HCT116 (cell line): ENCODE measurements at regions not wholly inside any gene's neighbourhood (a gene's known extent, or its start where the extent isn't known, plus 50 kb on each side); places are given as distances from the start of the nearest gene placed in this dataset.

Experiments used
- ATAC-seq: fragments of 200-7000 bp; cut with Tn5 transposase; 2 replicates; pipeline ENCODE4 v1.9.1; 2020; ENCODE audit warnings: mild to moderate bottlenecking, moderate library complexity
- BruUV-seq: library from RNA; stranded (reverse); fragments of 400-500 nt; replicated peaks from 2 replicates; lab custom pipeline; 2021; lab: Mats Ljungman, UMichigan
- CTCF ChIA-PET: fragments of 300-600 bp; sonication (Branson Sonifier 250); formaldehyde crosslinking; loops from one replicate; lab custom pipeline; 2021; ENCODE audit warnings: antibody characterized with exemption; lab: Charles Lee
- POLR2A ChIA-PET: fragments of 300-600, 350-600 bp; sonication (Branson Sonifier 250); formaldehyde crosslinking; loops from one replicate; lab custom pipeline; 2021; ENCODE audit warnings: antibody characterized with exemption; lab: Charles Lee
- RAD21 ChIA-PET, 2 experiments: fragments of 300-600 bp; sonication (Branson Sonifier 250); formaldehyde crosslinking; loops; one replicate each; lab custom pipeline; 2023; ENCODE audit warnings: low total read pairs in 2 of 2; ENCODE audit not compliant: uncharacterized antibody in 2 of 2, unreplicated experiment in 2 of 2, low non-redundant PET in 1 of 2; lab: Charles Lee
- DNase-seq: peaks from one replicate; pipeline ENCODE4 v3.0.0-alpha.2; 2010; ENCODE audit warnings: low read depth, low spot score
- H2AFZ ChIP-seq: fragments of 200-600 bp; shearing (Covaris generic), sonication (generic); 2 replicates; pipeline ENCODE4 v1.6.1; 2017; ENCODE audit warnings: low read depth, mixed run types, mixed read lengths, antibody characterized with exemption, low read length; ENCODE audit not compliant: poor library complexity, severe bottlenecking
- H3K27ac ChIP-seq: 2 replicates; pipeline ENCODE4 v1.5.1; 2012; ENCODE audit warnings: low read depth, low read length
- H3K27me3 ChIP-seq: fragments of 200-600 bp; sonication (generic); 2 replicates; pipeline ENCODE4 v1.6.1; 2016; ENCODE audit warnings: mixed run types, low read length, mixed read lengths; ENCODE audit not compliant: insufficient read depth
- H3K36me3 ChIP-seq, 2 experiments: fragments of 200-500 bp in 1 of 2; fragments of 200-600 bp in 1 of 2; sonication (Bioruptor generic) in 1 of 2; sonication (generic) in 1 of 2; 2 replicates each; pipeline versions ENCODE4 v1.5.1 to v1.6.1; 2014 to 2016; ENCODE audit warnings: low read length in 2 of 2, inconsistent platforms in 1 of 2, mixed read lengths in 1 of 2, mixed run types in 1 of 2; ENCODE audit not compliant: insufficient read depth in 2 of 2, control insufficient read depth in 1 of 2
- H3K4me1 ChIP-seq, 2 experiments: fragments of 200-600 bp in 1 of 2; sonication (generic) in 1 of 2; 2 replicates each; pipeline versions ENCODE4 v1.5.1 to v1.6.1; 2012 to 2017; ENCODE audit warnings: low read length in 2 of 2, inconsistent platforms in 1 of 2, mild to moderate bottlenecking in 1 of 2, mixed read lengths in 1 of 2, mixed run types in 1 of 2, moderate library complexity in 1 of 2; ENCODE audit not compliant: insufficient read depth in 2 of 2, control insufficient read depth in 1 of 2
- H3K4me2 ChIP-seq: fragments of 200-600 bp; sonication (generic); 2 replicates; pipeline ENCODE4 v1.6.1; 2017; ENCODE audit warnings: mixed run types, low read length, mixed read lengths
- H3K4me3 ChIP-seq, 2 experiments: fragments of 200-600 bp in 1 of 2; sonication (generic) in 1 of 2; replicated peaks in 1 of 2; 2 replicates each; pipeline ENCODE4 v1.5.1; 2011 to 2016; ENCODE audit warnings: low read length in 2 of 2, control low read depth in 1 of 2, low read depth in 1 of 2, mild to moderate bottlenecking in 1 of 2, mixed read lengths in 1 of 2, mixed run types in 1 of 2
- H3K79me2 ChIP-seq: fragments of 200-600 bp; sonication (generic); 2 replicates; pipeline ENCODE4 v1.6.1; 2017; ENCODE audit warnings: mild to moderate bottlenecking, mixed run types, low read length, moderate library complexity, mixed read lengths; ENCODE audit not compliant: insufficient read depth
- H3K9ac ChIP-seq: fragments of 200-600 bp; sonication (generic); 2 replicates; pipeline ENCODE4 v1.6.1; 2016; ENCODE audit warnings: low read length, mixed read lengths
- H3K9me2 ChIP-seq: fragments of 200-600 bp; sonication (generic), shearing (Covaris generic); 2 replicates; pipeline ENCODE4 v1.6.1; 2017; ENCODE audit warnings: mixed run types, mild to moderate bottlenecking, moderate library complexity; ENCODE audit not compliant: insufficient read depth
- H3K9me3 ChIP-seq, 2 experiments: fragments of 200-500 bp in 1 of 2; fragments of 200-600 bp in 1 of 2; sonication (Bioruptor generic) in 1 of 2; sonication (generic) in 1 of 2; 2 replicates each; pipeline ENCODE4 v1.6.1; 2014 to 2017; ENCODE audit warnings: low read length in 2 of 2, mixed read lengths in 2 of 2, inconsistent platforms in 1 of 2, low read depth in 1 of 2, mild to moderate bottlenecking in 1 of 2, mixed run types in 1 of 2, moderate library complexity in 1 of 2; ENCODE audit not compliant: control insufficient read depth in 1 of 2, insufficient read depth in 1 of 2
- H4K20me1 ChIP-seq: fragments of 200-600 bp; sonication (generic), shearing (Covaris generic); 2 replicates; pipeline ENCODE4 v1.6.1; 2017; ENCODE audit warnings: mixed run types, mild to moderate bottlenecking, moderate library complexity; ENCODE audit not compliant: insufficient read depth
- ATF3 ChIP-seq: IDR thresholded peaks from 2 replicates; pipeline ENCODE4 v1.6.1; 2012
- ELF1 ChIP-seq: IDR thresholded peaks from 2 replicates; pipeline ENCODE4 v1.6.1; 2012; ENCODE audit warnings: low read depth, borderline replicate concordance
- JUND ChIP-seq: IDR thresholded peaks from 2 replicates; pipeline ENCODE4 v1.6.1; 2012
- POLR2A ChIP-seq: IDR thresholded peaks from 2 replicates; pipeline ENCODE4 v1.7.0; 2011; ENCODE audit warnings: borderline replicate concordance; ENCODE audit not compliant: insufficient read depth, insufficient read length; ENCODE audit errors: extremely low read depth
- POLR2AphosphoS5 ChIP-seq: IDR thresholded peaks from 2 replicates; pipeline ENCODE4 v1.6.1; 2011; ENCODE audit warnings: mild to moderate bottlenecking, low read depth, low read length, moderate library complexity
- SRF ChIP-seq: IDR thresholded peaks from 2 replicates; pipeline ENCODE4 v1.6.1; 2012; ENCODE audit warnings: low read depth
- TCF7L2 ChIP-seq: IDR thresholded peaks from 2 replicates; pipeline ENCODE4 v1.7.0; 2011; ENCODE audit warnings: borderline replicate concordance, inconsistent platforms; ENCODE audit not compliant: insufficient read depth, insufficient read length; ENCODE audit errors: extremely low read depth
- intact Hi-C: fragments of 100-400 bp; cut with micrococcal nuclease; formaldehyde crosslinking; loops from 2 replicates; pipeline ENCODE4 v1.10.0; 2022
- TF ChIP-seq, protein P1 (sequence below): IDR thresholded peaks from 2 replicates; pipeline ENCODE4 v1.6.1; 2012; ENCODE audit warnings: low read depth

DNA sequence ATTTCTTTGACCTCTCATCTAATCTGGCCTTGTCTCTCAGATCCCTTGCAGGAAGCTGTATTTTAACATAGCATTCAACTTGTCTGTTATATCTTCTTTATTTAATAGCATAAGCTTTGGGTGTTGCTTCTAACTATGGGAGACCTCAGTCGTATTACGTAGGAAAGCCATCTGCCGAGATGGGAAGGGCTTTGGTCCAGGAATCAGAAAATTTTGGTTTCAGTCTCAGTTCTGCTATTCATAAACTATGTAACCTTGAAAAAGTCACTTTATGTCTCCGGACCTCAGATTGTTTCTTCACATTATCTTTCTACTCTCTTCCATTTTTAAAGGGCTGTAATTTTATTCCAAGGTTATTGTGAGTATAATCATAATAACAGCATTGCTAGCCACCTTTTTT is 297.7 kb downstream of the SATB2 start:
- ATAC-seq (no peak), DNase-seq (no peak)
- H3K27me3 ChIP-seq = no peaks in the 10 kb centered on the region
- intact Hi-C loops = no loop called here
- H2AFZ ChIP-seq = no peak overlapping the region
- H3K4me2 ChIP-seq = no peak overlapping the region
- ChIA-PET RAD21 (no interaction called here), CTCF (no interaction called here), POLR2A (no interaction called here)
- H4K20me1 ChIP-seq = no peaks in the 10 kb centered on the region
- peaks cover 0 to 5% of the 10 kb centered on the region in 2 experiments; a peak in 2 of 4 replicates for H3K4me1 ChIP-seq
- no peak overlapping the region for H3K9ac ChIP-seq
- H3K9me2 ChIP-seq = no peaks in the 10 kb centered on the region
- H3K27ac ChIP-seq = no peak overlapping the region
- H3K79me2 ChIP-seq = no peaks in the 10 kb centered on the region
- H3K9me3 ChIP-seq = no peaks in the 10 kb centered on the region
- no TSS peak for BruUV-seq
- no peak overlapping the region for H3K4me3 ChIP-seq
- H3K36me3 ChIP-seq = no peaks in the 10 kb centered on the region
- TF ChIP-seq SRF = no peak
- TF ChIP-seq ATF3 = no peak
- TF ChIP-seq ELF1 = no peak
- TF ChIP-seq JUND = no peak
- no peak for TF ChIP-seq POLR2AphosphoS5
- TF ChIP-seq, protein P1, sequence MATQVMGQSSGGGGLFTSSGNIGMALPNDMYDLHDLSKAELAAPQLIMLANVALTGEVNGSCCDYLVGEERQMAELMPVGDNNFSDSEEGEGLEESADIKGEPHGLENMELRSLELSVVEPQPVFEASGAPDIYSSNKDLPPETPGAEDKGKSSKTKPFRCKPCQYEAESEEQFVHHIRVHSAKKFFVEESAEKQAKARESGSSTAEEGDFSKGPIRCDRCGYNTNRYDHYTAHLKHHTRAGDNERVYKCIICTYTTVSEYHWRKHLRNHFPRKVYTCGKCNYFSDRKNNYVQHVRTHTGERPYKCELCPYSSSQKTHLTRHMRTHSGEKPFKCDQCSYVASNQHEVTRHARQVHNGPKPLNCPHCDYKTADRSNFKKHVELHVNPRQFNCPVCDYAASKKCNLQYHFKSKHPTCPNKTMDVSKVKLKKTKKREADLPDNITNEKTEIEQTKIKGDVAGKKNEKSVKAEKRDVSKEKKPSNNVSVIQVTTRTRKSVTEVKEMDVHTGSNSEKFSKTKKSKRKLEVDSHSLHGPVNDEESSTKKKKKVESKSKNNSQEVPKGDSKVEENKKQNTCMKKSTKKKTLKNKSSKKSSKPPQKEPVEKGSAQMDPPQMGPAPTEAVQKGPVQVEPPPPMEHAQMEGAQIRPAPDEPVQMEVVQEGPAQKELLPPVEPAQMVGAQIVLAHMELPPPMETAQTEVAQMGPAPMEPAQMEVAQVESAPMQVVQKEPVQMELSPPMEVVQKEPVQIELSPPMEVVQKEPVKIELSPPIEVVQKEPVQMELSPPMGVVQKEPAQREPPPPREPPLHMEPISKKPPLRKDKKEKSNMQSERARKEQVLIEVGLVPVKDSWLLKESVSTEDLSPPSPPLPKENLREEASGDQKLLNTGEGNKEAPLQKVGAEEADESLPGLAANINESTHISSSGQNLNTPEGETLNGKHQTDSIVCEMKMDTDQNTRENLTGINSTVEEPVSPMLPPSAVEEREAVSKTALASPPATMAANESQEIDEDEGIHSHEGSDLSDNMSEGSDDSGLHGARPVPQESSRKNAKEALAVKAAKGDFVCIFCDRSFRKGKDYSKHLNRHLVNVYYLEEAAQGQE = no peak
- TF ChIP-seq POLR2A = no peak
- no peak for TF ChIP-seq TCF7L2
